ENCODE measurements at regions not wholly inside any gene's neighbourhood (a gene's known extent, or its start where the extent isn't known, plus 50 kb on each side); places are given as distances from the start of the nearest gene placed in this dataset.

GRCh38 chr3:113051787-113052186, 61.0 kb downstream of the GTPBP8 start:
- no peak for DNase-seq (ENCODE audit: low spot score)

GRCh38 chr3:113053169-113053568, 62.4 kb downstream of the GTPBP8 start:
- DNase-seq (ENCODE audit: low spot score), result no peak

DNA sequence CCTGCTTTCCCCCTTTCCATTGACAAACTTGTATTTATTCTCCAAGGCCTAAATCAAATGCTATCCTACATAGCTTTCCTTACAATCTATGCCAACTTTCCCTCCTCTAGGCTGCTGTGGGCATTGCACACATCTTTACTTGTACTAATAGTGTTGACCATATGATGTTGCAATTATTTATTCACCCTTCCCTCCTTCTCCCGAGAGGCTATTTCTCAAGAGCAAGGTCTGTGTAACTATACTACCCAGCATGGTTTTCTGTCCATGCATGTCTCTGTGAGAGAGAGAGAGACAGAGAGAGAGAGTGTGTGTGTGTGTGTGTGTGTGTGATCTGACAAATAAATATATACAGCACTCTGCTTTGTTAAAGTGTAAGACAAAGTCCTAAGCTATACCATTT, 63.8 kb downstream of the GTPBP8 start:
- no peak for DNase-seq (ENCODE audit: low spot score)

- no peak for DNase-seq (ENCODE audit: low spot score)
Measured at GRCh38 chr3:113055201-113055600, 64.4 kb downstream of the GTPBP8 start.

GRCh38 chr3:113055961-113056360, 65.2 kb downstream of the GTPBP8 start:
- no peak for DNase-seq (ENCODE audit: low spot score)

- no peak for DNase-seq (ENCODE audit: low spot score)
Measured at GRCh38 chr3:113057117-113057516, 66.3 kb downstream of the GTPBP8 start.

GRCh38 chr3:113058188-113058587, 67.4 kb downstream of the GTPBP8 start:
- DNase-seq (ENCODE audit: low spot score), result no peak

DNA sequence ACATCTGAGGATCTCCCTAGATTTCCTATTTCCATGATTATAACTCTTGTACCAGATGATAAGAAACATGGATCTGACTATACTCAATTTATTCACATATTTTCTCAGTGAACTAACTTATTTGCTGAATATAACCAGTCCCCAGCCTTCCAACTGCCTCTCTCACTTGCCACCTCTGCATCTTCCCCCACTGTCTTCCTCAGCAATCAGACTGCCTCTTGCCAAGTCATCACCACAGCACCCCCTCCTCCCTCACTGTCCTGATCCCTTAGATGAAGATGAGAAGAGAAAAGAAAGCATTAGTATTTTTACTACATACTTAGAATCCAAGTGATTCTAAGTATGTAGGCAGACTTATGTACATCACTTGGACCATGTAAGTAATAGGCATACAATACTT, 71.9 kb downstream of the GTPBP8 start:
- DNase-seq (ENCODE audit: low spot score), result no peak

- no peak for DNase-seq (ENCODE audit: low spot score)
Measured at GRCh38 chr3:113063126-113063894, 72.5 kb downstream of the GTPBP8 start.

GRCh38 chr3:113064183-113064582, 73.4 kb downstream of the GTPBP8 start:
- no peak for DNase-seq (ENCODE audit: low spot score)

GRCh38 chr3:113065336-113065735, 74.6 kb downstream of the GTPBP8 start:
- DNase-seq (ENCODE audit: low spot score), result no peak

DNA sequence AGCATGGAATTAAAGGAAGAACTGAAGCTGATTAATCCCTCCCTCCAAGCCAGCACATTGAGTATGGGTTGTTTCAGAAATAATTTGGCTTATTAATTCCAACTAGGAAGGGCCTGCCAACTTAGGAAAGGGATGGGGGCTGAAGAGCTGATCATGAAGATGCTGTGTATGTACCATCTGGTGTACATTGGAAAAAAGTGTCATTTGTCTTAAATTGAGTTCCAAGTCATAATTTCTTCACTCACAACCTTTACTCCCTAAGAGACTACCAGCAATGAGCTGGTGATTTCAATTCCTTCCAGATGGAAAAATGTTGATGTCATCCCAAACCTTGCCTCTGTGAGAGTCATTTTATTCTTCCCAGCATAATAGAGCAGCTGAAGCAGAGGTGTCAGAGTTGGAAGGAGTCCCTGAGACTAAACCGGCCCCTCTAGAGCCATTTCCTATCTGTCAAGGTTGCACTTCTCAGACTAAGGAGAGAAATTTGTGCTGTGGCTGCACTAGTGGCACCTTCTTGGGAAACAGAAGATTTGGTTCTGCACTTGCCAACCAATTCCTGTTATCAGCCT, 79.4 kb downstream of the GTPBP8 start:
- DNase-seq (ENCODE audit: low spot score), result no peak

DNA sequence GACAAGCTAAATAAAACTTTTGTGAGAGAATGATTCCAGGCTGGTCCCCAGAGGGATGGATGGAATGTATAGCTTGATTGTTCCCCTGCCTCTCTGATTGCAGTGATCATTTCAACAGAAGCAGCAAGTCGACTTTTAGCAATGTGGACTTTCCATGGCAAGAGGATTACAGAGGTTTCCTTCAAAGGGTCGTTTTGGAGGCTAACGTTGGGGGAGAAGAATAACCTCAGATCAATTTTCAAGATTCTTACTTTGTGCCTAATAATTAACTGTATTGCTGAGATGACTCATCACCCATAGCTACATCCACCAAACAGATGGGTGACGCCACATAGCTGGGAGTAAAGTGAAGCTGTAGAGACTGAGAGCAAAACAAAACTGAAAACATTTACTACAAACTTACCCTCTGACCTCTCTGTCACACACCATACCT, 79.9 kb downstream of the GTPBP8 start:
- DNase-seq (ENCODE audit: low spot score), result no peak

DNA sequence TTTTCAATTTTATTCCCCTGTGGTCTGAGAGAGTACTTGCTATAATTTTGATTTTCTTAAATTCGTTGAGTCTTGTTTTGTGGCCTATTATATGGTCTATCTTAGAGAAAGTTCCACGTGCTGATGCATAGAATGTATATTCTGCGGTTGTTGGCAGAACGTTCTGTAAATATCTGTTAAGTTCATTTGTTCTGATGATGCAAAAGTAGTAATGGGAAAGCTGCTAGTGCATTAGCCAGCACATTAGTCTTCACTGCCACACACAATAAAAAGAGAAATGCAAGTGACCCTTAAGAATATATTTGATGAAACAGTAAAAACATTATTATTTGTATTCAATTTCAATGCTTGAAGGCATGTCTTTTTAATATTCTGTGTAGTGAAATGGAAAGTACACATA, 84.8 kb downstream of the GTPBP8 start:
- no peak for DNase-seq (ENCODE audit: low spot score)

DNA sequence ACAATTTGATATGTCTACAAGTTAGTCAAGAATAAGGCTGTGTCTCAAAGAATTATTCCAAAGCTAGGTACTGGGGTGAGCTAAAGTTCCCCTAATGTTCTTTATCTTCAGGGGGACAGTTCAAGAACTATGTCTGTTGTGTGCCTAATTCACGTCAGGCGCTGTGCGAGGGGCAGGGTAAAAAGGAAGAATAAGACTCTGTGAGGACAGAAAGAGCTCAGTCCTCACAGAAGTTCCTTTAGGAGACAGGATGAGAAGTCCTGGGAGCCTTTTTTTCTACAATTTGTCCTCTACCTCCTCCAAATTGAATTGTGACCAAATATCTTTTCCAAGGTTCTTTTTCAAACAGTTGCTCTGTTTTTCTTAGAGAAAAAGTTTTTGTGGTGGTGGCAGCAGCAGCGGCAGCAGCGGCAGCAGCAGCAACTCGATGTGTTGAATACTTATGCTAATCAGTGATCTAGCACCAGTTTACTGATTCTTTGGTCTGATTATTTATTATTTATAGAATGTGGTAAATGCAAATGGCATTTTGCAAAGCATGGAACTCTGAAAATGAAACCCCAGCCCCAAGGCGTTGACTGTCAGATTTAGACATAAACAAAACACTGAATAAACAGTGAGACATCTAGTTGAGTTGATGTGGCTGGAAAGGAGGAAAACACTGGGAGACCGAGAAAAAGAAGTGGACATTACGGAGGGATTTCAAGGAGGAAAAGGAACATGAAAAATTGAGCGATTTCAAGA, 88.6 kb downstream of the GTPBP8 start:
- no peak for DNase-seq (ENCODE audit: low spot score)

GRCh38 chr3:113084777-113085176, 94.0 kb downstream of the GTPBP8 start:
- DNase-seq (ENCODE audit: low spot score), result no peak

DNA sequence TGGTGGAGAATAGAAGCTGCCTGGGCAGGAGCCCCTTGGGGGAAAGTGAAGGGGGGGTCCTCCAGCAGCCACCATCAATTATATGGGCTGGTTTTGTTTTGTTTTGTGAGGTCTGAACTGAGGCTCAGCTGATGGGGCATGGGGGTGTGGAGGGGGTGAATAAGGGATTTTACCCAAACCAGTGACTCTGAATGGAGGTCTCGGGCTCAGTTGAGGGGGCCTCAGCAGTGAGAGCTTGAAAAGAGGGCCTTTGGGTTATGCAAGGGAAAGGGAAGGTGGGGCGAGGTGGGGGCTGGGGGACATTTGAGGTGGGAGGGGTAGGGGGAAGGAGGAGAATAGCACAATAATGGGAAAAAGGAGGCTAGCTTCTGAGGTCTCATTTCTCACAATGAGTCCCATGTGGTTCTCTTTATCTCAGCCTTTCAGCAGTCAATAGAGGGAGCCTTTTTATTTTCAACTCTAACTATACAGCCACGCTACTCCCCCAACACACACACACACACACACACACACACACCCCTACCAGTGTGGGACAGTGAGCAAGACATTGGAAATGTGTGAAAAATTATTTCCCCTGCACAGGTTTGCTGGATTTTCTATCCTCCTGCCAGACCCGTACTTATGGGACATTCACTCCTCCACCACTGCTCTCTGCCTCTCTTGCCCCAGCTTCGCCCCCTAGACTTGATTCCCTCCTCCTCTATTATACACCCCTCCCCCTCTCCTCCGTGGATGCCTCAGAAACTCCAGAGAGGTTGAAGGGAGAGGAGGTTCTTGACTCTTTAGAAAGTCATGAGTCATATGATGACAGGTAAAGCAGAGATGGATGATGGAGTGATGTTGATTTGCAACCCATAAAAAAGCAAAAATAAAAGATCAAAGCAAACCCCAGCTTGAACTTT, 96.0 kb downstream of the GTPBP8 start:
- no peak for DNase-seq (ENCODE audit: low spot score)

DNA sequence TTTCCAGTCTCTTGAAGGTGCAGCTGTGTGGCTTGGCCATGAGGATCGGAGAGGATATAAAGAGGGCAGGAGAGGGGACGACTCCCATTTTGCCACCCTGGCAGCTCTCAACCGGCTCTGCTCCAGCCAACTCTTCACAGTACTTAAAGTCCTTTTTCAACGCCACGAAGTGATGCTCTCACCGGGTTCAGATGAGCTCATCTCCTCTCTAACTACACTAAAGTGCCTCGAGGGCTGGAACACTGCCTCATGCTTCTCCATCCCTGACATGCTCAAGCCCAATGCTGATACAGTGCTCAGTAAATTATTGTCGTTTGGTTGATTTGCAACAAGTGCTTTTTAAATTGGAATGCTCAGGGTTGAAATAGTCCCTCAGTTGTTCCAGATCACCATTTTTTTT, 97.8 kb downstream of the GTPBP8 start:
- no peak for DNase-seq (ENCODE audit: low spot score)

DNA sequence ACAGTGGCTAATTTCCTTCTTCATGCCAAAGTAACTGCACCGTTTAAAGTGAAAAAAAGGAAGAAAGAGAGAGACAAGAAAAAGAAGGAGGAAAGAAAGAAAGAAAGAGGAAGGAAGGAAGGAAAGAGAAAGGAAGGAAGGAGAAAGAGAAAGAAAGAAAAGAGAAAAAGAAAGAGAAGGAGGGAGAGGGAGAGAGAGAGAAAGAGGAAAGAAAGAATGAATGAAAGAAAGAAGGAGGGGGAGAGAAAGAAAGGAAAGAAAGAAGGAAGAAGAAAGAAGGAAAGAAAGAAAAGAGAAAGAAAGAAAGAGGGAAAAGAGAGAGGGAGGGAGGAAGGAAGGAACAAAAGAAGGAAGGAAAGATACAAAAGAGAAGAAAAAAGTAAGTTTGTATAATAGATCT, 100.6 kb downstream of the GTPBP8 start:
- DNase-seq (ENCODE audit: low spot score), result no peak

DNA sequence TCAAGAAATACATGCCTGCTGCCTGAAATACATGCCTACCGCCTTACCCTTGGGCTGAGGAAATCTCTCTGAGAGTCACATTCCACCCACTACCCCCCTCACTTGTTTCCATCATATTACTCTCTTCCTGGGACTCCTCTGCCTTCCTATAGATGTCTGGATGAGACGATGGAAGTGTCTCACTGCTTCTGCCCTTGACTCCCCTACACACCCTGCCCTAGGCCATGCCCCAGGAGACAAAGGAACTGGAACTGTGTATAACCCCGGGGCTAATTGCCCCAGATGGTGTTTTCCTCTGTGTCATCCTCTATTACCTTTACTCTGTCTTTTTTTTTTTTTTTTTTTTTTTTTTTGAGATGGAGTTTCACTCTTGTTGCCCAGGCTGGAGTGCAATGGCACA, 102.0 kb downstream of the GTPBP8 start:
- no peak for DNase-seq (ENCODE audit: low spot score)

GRCh38 chr3:113094337-113095221, 103.8 kb downstream of the GTPBP8 start:
- DNase-seq (ENCODE audit: low spot score), result no peak
